ENCODE measurements at regions not wholly inside any gene's neighbourhood (a gene's known extent, or its start where the extent isn't known, plus 50 kb on each side); places are given as distances from the start of the nearest gene placed in this dataset.
"Not testable (repeated sequence)": the region's sequence is repeated elsewhere in the genome, so short reads cannot be mapped to it uniquely, and the experiment has no call there.

DNA sequence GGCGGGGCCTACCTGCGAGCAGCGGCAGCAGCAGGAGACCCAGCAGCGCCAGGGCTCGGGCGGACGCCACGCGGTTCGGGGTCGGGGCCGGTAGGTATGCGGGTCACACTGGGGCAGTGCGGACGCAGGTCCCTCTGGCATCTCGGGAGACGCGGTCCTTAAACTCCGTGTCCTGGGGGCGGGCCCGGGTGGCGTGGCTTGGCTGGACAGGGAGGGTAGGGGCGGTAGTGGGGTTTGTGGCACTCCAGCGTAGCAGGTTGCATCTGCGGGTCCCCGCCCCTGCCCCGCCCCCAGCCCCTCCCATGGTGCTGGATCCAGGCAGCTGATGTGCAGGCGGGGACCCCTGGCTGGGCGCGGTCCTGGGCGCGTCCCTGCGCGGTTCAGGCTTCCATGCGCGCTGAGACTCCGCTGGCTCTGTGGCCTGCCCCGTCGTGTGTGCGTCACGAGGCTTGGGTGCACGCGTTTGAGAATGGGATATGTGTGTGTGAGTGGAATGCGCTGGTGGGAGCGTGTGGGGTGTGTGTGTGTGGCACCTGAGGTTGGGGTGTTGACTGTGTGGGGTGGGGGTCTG, 96.1 kb downstream of the WTIP start:
- DNase-seq (ENCODE audit: low spot score): no peak
- ATAC-seq: no peak
- intact Hi-C loops (cut with DNase I): no loop called here

DNA sequence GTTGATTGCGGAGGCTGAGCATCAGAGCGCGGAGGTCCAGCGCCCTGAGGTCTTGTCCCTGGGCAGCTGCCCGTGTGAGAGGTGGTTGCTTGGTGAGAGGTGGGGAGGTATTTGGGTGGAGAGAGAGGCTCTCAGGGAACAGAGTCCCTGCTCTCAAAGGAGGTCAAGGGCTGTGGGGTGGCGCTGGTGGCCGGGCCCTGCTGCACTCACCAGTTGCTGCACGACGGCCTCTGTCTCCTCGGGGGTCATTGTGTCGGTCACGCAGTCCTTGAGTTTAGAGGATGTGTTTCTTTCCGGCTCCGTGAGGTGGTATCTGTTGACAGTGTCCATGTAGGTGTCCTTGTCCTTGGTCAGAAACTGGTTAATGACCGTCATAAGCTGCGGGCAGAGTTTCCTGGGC, 95.5 kb downstream of the WTIP start:
- ATAC-seq (no peak), DNase-seq (ENCODE audit: low spot score) (no peak)
- intact Hi-C loops (cut with DNase I): no loop called here

DNA sequence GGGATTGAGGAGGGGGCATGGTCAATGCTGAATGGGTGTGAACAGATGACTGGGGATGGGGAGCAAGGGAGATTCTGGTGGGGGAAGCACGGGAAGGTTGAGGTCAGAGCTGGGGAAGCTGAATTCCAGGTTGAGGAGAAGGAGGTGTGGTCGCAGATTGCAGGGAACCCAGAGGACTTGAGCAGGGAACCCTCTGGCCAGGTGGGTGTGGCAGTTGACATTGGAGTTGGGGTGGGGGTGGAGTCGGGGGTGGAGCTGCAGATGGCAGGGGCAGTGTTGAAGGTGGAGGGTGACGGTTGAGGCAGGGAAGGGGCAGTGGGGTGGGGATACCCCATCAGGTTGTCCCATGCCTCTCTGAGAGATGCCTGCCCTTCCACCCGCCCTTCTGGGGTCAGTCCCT, 94.7 kb downstream of the WTIP start:
- ATAC-seq (no peak), DNase-seq (ENCODE audit: low spot score) (no peak)
- intact Hi-C loops (cut with DNase I): no loop called here

DNA sequence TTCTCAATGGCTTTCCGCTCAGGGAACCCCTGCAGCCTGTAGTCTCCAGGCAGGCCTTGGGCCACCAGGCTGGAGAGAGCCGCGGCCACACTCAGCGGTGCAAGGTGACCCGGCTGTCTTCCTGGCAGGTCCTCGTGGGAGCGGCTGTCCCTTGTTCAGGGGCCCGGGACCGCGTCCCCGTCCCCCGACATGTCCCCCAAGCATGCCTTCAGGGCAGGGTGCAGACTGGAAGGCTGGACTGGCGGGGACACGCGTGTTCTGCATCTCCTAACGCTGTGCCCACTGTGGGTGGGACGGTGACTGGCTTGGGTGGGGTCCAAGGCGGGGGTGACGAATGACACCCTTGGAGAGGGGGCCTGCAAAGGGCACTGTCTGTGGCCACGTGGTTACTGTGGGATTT, 93.6 kb downstream of the WTIP start:
- intact Hi-C loops (cut with DNase I): no loop called here
- DNase-seq (ENCODE audit: low spot score) (no peak), ATAC-seq (no peak)

DNA sequence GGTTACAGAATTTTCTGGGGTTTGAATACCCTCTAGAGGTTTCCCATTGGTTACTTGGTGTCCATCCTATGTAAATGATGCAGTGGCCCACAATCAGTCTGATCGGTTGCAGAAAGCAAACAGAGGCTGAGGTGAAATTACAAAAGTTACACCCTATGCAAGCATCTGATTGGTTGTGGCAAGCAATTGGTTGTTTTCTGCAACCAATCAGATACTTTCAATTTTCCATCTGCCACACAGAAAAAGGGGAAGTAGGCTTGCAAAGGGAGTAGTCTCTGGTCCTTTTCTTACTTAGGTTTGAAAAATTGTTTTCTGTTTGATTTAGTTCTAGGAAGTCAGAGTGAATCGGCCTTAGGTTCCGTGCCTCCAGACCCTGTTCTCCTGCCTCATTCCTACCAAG, 93.1 kb downstream of the WTIP start:
- intact Hi-C loops (cut with DNase I): no loop called here
- DNase-seq (ENCODE audit: low spot score) (no peak), ATAC-seq (no peak)

DNA sequence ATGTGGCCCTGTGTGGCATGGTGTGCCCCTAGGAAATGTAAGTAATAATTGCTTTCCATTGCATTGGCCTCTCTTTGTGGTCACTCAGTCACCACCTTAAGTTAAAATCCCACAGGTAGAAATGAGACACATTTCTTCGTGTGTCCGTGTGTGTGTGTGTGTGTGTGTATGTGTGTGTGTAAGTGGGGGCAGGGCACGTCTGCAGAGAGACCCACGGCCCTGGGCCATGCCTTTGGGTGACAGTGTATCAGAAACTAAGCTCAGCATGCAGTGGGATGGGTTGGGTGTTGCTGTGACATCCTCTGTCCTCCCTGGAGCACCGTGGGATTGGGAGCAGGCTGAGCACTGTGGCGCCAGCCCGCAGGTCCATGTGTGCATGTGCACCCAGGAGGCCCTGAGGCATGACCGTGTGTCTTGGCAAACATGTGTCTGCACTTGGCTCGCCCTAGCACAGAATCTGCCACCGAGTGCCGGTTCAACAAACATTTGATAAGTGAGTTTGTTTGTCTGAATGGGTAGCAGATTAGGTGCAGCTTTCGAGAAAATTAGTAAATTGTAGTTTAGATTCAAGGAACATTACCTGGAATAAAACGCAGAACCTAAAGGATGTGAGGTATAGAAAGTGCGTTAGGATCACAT, 91.8 kb downstream of the WTIP start:
- DNase-seq (ENCODE audit: low spot score) (no peak), ATAC-seq (no peak)
- intact Hi-C loops (cut with DNase I): no loop called here

DNA sequence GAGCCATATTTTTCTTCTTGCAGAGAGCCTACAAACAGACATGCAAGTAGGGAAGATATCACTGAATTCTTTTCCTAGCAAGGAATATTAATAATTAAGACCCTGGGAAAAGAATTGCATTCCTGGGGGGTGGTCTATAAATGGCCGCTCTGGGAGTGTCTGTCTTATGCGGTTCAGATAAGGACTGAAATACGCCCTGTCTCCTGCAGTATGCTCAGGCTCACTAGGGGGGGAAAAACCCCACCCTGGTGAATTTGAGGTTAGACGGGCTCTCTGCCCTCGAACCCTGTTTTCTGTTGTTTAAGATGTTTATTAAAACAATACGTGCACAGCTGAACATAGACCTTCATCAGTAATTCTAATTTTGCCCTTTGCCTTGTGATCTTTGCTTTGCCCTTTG, 88.6 kb downstream of the WTIP start:
- DNase-seq (ENCODE audit: low spot score); ATAC-seq; intact Hi-C loops (cut with DNase I): not testable (repeated sequence)

DNA sequence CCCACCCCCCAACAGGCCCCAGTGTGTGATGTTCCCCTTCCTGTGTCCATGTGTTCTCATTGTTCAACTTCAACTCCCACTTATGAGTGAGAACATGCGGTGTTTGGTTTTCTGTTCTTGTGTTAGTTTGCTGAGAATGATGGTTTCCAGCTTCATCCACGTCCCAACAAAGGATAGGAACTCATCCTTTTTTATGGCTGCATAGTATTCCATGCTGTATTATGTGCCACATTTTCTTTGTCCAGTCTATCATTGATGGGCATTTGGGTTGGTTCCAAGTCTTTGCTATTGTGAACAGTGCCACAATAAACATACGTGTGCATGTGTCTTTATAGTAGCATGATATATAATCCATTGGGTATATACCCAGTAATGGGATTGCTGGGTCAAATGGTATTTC, 80.8 kb downstream of the WTIP start:
- ATAC-seq; intact Hi-C loops (cut with DNase I): not testable (repeated sequence)

More for the DNA sequence above, 80.8 kb downstream of the WTIP start:
- not testable (repeated sequence) for DNase-seq (ENCODE audit: low spot score)

Measured in sciatic nerve (tissue), 2 donors.